ENCODE measurements at regions not wholly inside any gene's neighbourhood (a gene's known extent, or its start where the extent isn't known, plus 50 kb on each side); places are given as distances from the start of the nearest gene placed in this dataset.

GRCh38 chr3:109918740-109919139 lies 581.4 kb upstream of the DPPA4 start:
- no peak overlapping the region for H3K4me3 ChIP-seq (ENCODE audit: low read depth in 1 of 3, low read length in 3 of 3)
- no peaks in the 10 kb centered on the region for H3K4me1 ChIP-seq (ENCODE audit: control insufficient read depth in 4 of 4, insufficient read depth in 4 of 4, low read length in 3 of 4)
- peaks cover 0 to 2% (median 0%) of the 10 kb centered on the region in 4 donors for H3K9me3 ChIP-seq (ENCODE audit: control insufficient read depth in 4 of 4, low read length in 3 of 4)
- H3K27me3 ChIP-seq (ENCODE audit: control insufficient read depth in 4 of 4, insufficient read depth in 4 of 4, low read length in 3 of 4): no peaks in the 10 kb centered on the region
- no peak overlapping the region for H3K27ac ChIP-seq (ENCODE audit: low read depth in 1 of 2, low read length in 2 of 2)
- no peak overlapping the region for H3K9ac ChIP-seq (ENCODE audit: low read depth in 1 of 2, low read length in 2 of 2)
- no peak for DNase-seq (ENCODE audit: low spot score)
- TF ChIP-seq REST (IDR thresholded peaks at IDR 0.05): no peak
- TF ChIP-seq HNF4A (conservative IDR thresholded peaks at IDR 0.05): no peak
- TF ChIP-seq, protein P1, sequence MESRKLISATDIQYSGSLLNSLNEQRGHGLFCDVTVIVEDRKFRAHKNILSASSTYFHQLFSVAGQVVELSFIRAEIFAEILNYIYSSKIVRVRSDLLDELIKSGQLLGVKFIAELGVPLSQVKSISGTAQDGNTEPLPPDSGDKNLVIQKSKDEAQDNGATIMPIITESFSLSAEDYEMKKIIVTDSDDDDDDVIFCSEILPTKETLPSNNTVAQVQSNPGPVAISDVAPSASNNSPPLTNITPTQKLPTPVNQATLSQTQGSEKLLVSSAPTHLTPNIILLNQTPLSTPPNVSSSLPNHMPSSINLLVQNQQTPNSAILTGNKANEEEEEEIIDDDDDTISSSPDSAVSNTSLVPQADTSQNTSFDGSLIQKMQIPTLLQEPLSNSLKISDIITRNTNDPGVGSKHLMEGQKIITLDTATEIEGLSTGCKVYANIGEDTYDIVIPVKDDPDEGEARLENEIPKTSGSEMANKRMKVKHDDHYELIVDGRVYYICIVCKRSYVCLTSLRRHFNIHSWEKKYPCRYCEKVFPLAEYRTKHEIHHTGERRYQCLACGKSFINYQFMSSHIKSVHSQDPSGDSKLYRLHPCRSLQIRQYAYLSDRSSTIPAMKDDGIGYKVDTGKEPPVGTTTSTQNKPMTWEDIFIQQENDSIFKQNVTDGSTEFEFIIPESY (IDR thresholded peaks at IDR 0.05): no peak
- no peak for TF ChIP-seq SP1 (IDR thresholded peaks at IDR 0.05)
- WGBS: 73% methylated on average over 2 of the region's 2 CpGs
- no peaks in the 10 kb centered on the region for H3K36me3 ChIP-seq (ENCODE audit: control insufficient read depth in 4 of 4, insufficient read depth in 3 of 4, low read depth in 1 of 4, low read length in 3 of 4)

GRCh38 chr3:109920749-109921148 lies 583.4 kb upstream of the DPPA4 start:
- H3K36me3 ChIP-seq (ENCODE audit: control insufficient read depth in 4 of 4, insufficient read depth in 3 of 4, low read depth in 1 of 4, low read length in 3 of 4): no peaks in the 10 kb centered on the region
- no peak overlapping the region for H3K27ac ChIP-seq (ENCODE audit: low read depth in 1 of 2, low read length in 2 of 2)
- DNase-seq (ENCODE audit: low spot score): no peak
- H3K4me1 ChIP-seq (ENCODE audit: control insufficient read depth in 4 of 4, insufficient read depth in 4 of 4, low read length in 3 of 4): no peaks in the 10 kb centered on the region
- no peaks in the 10 kb centered on the region for H3K27me3 ChIP-seq (ENCODE audit: control insufficient read depth in 4 of 4, insufficient read depth in 4 of 4, low read length in 3 of 4)
- H3K4me3 ChIP-seq (ENCODE audit: low read depth in 1 of 3, low read length in 3 of 3): no peak overlapping the region
- 92% methylated on average over 2 of the region's 2 CpGs for WGBS
- TF ChIP-seq YY1 (IDR thresholded peaks at IDR 0.05) (no peak), TAF1 (conservative IDR thresholded peaks at IDR 0.05) (no peak), EGR1 (IDR thresholded peaks at IDR 0.05; ENCODE audit: low read depth in 2 of 2) (no peak), HNF4A (conservative IDR thresholded peaks at IDR 0.05) (no peak), HNF4G (IDR thresholded peaks at IDR 0.05) (no peak), FOXA1 (IDR thresholded peaks at IDR 0.05) (no peak), RAD21 (IDR thresholded peaks at IDR 0.05) (no peak), SP1 (IDR thresholded peaks at IDR 0.05) (no peak), REST (IDR thresholded peaks at IDR 0.05) (no peak), FOXA2 (IDR thresholded peaks at IDR 0.05) (no peak), JUND (IDR thresholded peaks at IDR 0.05) (no peak), RXRA (IDR thresholded peaks at IDR 0.05) (no peak), GABPA (IDR thresholded peaks at IDR 0.05 in 1 of 2, conservative IDR thresholded peaks at IDR 0.05 in 1 of 2) (no peak), NR2F2 (IDR thresholded peaks at IDR 0.05) (no peak)
- TF ChIP-seq, protein P2, sequence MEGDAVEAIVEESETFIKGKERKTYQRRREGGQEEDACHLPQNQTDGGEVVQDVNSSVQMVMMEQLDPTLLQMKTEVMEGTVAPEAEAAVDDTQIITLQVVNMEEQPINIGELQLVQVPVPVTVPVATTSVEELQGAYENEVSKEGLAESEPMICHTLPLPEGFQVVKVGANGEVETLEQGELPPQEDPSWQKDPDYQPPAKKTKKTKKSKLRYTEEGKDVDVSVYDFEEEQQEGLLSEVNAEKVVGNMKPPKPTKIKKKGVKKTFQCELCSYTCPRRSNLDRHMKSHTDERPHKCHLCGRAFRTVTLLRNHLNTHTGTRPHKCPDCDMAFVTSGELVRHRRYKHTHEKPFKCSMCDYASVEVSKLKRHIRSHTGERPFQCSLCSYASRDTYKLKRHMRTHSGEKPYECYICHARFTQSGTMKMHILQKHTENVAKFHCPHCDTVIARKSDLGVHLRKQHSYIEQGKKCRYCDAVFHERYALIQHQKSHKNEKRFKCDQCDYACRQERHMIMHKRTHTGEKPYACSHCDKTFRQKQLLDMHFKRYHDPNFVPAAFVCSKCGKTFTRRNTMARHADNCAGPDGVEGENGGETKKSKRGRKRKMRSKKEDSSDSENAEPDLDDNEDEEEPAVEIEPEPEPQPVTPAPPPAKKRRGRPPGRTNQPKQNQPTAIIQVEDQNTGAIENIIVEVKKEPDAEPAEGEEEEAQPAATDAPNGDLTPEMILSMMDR (IDR thresholded peaks at IDR 0.05; ENCODE audit: low read depth, low read length, missing input control): no peak
- TF ChIP-seq, protein P3, sequence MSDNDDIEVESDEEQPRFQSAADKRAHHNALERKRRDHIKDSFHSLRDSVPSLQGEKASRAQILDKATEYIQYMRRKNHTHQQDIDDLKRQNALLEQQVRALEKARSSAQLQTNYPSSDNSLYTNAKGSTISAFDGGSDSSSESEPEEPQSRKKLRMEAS (IDR thresholded peaks at IDR 0.05): no peak
- TF ChIP-seq, protein P4, sequence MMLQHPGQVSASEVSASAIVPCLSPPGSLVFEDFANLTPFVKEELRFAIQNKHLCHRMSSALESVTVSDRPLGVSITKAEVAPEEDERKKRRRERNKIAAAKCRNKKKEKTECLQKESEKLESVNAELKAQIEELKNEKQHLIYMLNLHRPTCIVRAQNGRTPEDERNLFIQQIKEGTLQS (IDR thresholded peaks at IDR 0.05): no peak
- TF ChIP-seq, protein P1 (IDR thresholded peaks at IDR 0.05): no peak
- H3K9me3 ChIP-seq (ENCODE audit: control insufficient read depth in 4 of 4, low read length in 3 of 4): no peaks in the 10 kb centered on the region
- no peak overlapping the region for H3K9ac ChIP-seq (ENCODE audit: low read depth in 1 of 2, low read length in 2 of 2)
